SK-N-SH treated with all-trans-retinoic acid at 6 μM for 48 hours (cell line): ENCODE measurements at regions not wholly inside any gene's neighbourhood (a gene's known extent, or its start where the extent isn't known, plus 50 kb on each side); places are given as distances from the start of the nearest gene placed in this dataset.

ENCODE experiments used
- ATAC-seq: fragments of 200-7000 bp; cut with Tn5 transposase; 3 replicates; pipeline ENCODE4 v1.9.1; 2020; ENCODE audit warnings: mild to moderate bottlenecking, moderate library complexity
- ARNTL ChIP-seq: fragments of 450-650 bp; formaldehyde crosslinking; IDR thresholded peaks from 2 replicates; pipeline ENCODE4 v1.5.0; 2020; ENCODE audit warnings: low read depth, mild to moderate bottlenecking, moderate library complexity, borderline replicate concordance
- BACH2 ChIP-seq: fragments of 250-450 bp; sonication (Bioruptor Pico); IDR thresholded peaks from 2 replicates; pipeline ENCODE4 v1.9.0; 2021; ENCODE audit warnings: mild to moderate bottlenecking, borderline replicate concordance
- CREB5 ChIP-seq: fragments of 250-450 bp; sonication (Bioruptor Pico); IDR thresholded peaks from 2 replicates; pipeline ENCODE4 v1.5.1; 2020; ENCODE audit warnings: low read depth, mild to moderate bottlenecking, moderate library complexity
- CSDC2 ChIP-seq: fragments of 250-450 bp; sonication (Bioruptor Pico); IDR thresholded peaks from 2 replicates; pipeline ENCODE4 v1.5.0; 2020; ENCODE audit warnings: mild to moderate bottlenecking, moderate library complexity
- CSRNP3 ChIP-seq: fragments of 250-450 bp; sonication (Bioruptor Pico); IDR thresholded peaks from 2 replicates; pipeline ENCODE4 v1.5.1; 2021; ENCODE audit warnings: mild to moderate bottlenecking, moderate library complexity
- ESRRG ChIP-seq: fragments of 250-450 bp; sonication (Bioruptor Pico); IDR thresholded peaks from 2 replicates; pipeline ENCODE4 v1.6.1; 2021; ENCODE audit warnings: mild to moderate bottlenecking
- GLIS3 ChIP-seq: fragments of 250-450 bp; sonication (Bioruptor Pico); IDR thresholded peaks from 2 replicates; pipeline ENCODE4 v1.5.0; 2020; ENCODE audit warnings: mild to moderate bottlenecking, moderate library complexity
- OSR1 ChIP-seq: fragments of 250-450 bp; sonication (Bioruptor Pico); IDR thresholded peaks from 2 replicates; pipeline ENCODE4 v1.8.0; 2022; ENCODE audit warnings: moderate library complexity, mild to moderate bottlenecking, inconsistent platforms
- PATZ1 ChIP-seq: fragments of 250-450 bp; sonication (Bioruptor Pico); IDR thresholded peaks from 2 replicates; pipeline ENCODE4 v1.8.0; 2020; ENCODE audit warnings: mild to moderate bottlenecking, moderate library complexity, borderline replicate concordance
- POU6F1 ChIP-seq: fragments of 250-450 bp; sonication (Bioruptor Pico); IDR thresholded peaks from 2 replicates; pipeline ENCODE4 v1.8.0; 2021; ENCODE audit warnings: low read depth, mild to moderate bottlenecking, moderate library complexity, borderline replicate concordance
- PPARA ChIP-seq: fragments of 250-450 bp; sonication (Bioruptor Pico); IDR thresholded peaks from 2 replicates; pipeline ENCODE4 v1.5.0; 2020; ENCODE audit warnings: mild to moderate bottlenecking, borderline replicate concordance
- RARB ChIP-seq: fragments of 250-450 bp; sonication (Bioruptor Pico); IDR thresholded peaks from 2 replicates; pipeline ENCODE4 v1.8.0; 2021; ENCODE audit warnings: mild to moderate bottlenecking, moderate library complexity
- SNAI2 ChIP-seq: fragments of 250-450 bp; sonication (Bioruptor Pico); IDR thresholded peaks from 2 replicates; pipeline ENCODE4 v1.5.0; 2020; ENCODE audit warnings: mild to moderate bottlenecking, moderate library complexity
- TCF4 ChIP-seq: fragments of 250-450 bp; sonication (Bioruptor Pico); IDR thresholded peaks from 2 replicates; pipeline ENCODE4 v1.8.0; 2021; ENCODE audit warnings: mild to moderate bottlenecking, moderate library complexity, borderline replicate concordance
- TOX ChIP-seq: fragments of 250-450 bp; sonication (Bioruptor Pico); IDR thresholded peaks from 2 replicates; pipeline ENCODE4 v1.8.0; 2021; ENCODE audit warnings: mild to moderate bottlenecking, moderate library complexity, borderline replicate concordance
- TSHZ2 ChIP-seq: fragments of 250-450 bp; sonication (Bioruptor Pico); IDR thresholded peaks from 2 replicates; pipeline ENCODE4 v1.5.0; 2020; ENCODE audit warnings: mild to moderate bottlenecking, moderate library complexity
- ZC3H10 ChIP-seq: fragments of 250-450 bp; sonication (Bioruptor Pico); IDR thresholded peaks from 2 replicates; pipeline ENCODE4 v1.5.1; 2021; ENCODE audit warnings: mild to moderate bottlenecking, moderate library complexity
- ZFP3 ChIP-seq: fragments of 250-450 bp; sonication (Bioruptor Pico); IDR thresholded peaks from 2 replicates; pipeline ENCODE4 v1.5.0; 2020; ENCODE audit warnings: mild to moderate bottlenecking, moderate library complexity
- ZFP30 ChIP-seq: fragments of 450-650 bp; formaldehyde crosslinking; IDR thresholded peaks from 2 replicates; pipeline ENCODE4 v1.5.0; 2022; ENCODE audit warnings: mild to moderate bottlenecking, moderate library complexity
- ZNF565 ChIP-seq: fragments of 450-650 bp; formaldehyde crosslinking; conservative IDR thresholded peaks from 2 replicates; pipeline ENCODE4 v1.5.0; 2020; ENCODE audit warnings: low read depth, mild to moderate bottlenecking, moderate library complexity
- ZNF70 ChIP-seq: fragments of 450-650 bp; formaldehyde crosslinking; IDR thresholded peaks from 2 replicates; pipeline ENCODE4 v1.5.0; 2020; ENCODE audit warnings: mild to moderate bottlenecking, moderate library complexity
- ZNF8 ChIP-seq: fragments of 450-650 bp; formaldehyde crosslinking; IDR thresholded peaks from 2 replicates; pipeline ENCODE4 v1.5.0; 2020; ENCODE audit warnings: mild to moderate bottlenecking, moderate library complexity

GRCh38 chr4:181416966-181417365 lies 826.2 kb upstream of the TENM3 start:
- TF ChIP-seq ZFP3: no peak
- no peak for TF ChIP-seq OSR1 (CRISPR knock-in tag)
- TF ChIP-seq ZNF70 (CRISPR knock-in tag): no peak
- no peak for TF ChIP-seq CREB5 (CRISPR knock-in tag)
- no peak for TF ChIP-seq CSRNP3 (CRISPR knock-in tag)
- no peak for TF ChIP-seq ZNF565
- no peak for TF ChIP-seq SNAI2
- TF ChIP-seq TOX: no peak
- no peak for TF ChIP-seq PPARA (CRISPR knock-in tag)
- TF ChIP-seq GLIS3 (CRISPR knock-in tag): no peak
- ATAC-seq: no peak

GRCh38 chr4:181418496-181418895 lies 824.7 kb upstream of the TENM3 start:
- TF ChIP-seq ZNF565: no peak
- no peak for TF ChIP-seq RARB (CRISPR knock-in tag)
- TF ChIP-seq CSDC2 (CRISPR knock-in tag): no peak
- TF ChIP-seq POU6F1 (CRISPR knock-in tag): no peak
- TF ChIP-seq ZC3H10 (CRISPR knock-in tag): no peak
- no peak for TF ChIP-seq ZNF8
- TF ChIP-seq GLIS3 (CRISPR knock-in tag): no peak
- no peak for TF ChIP-seq ESRRG (CRISPR knock-in tag)
- TF ChIP-seq BACH2 (CRISPR knock-in tag): no peak
- no peak for TF ChIP-seq CSRNP3 (CRISPR knock-in tag)
- no peak for TF ChIP-seq ARNTL (CRISPR knock-in tag)
- TF ChIP-seq TOX: no peak
- TF ChIP-seq ZFP3: no peak
- TF ChIP-seq OSR1 (CRISPR knock-in tag): no peak
- TF ChIP-seq ZNF70 (CRISPR knock-in tag): no peak
- no peak for TF ChIP-seq CREB5 (CRISPR knock-in tag)
- TF ChIP-seq TSHZ2: no peak
- TF ChIP-seq PATZ1 (CRISPR knock-in tag): no peak
- TF ChIP-seq ZFP30 (CRISPR knock-in tag): no peak
- no peak for TF ChIP-seq TCF4
- TF ChIP-seq, all 23 proteins: peak for 0
- ATAC-seq: no peak
